ENCODE measurements at regions not wholly inside any gene's neighbourhood (a gene's known extent, or its start where the extent isn't known, plus 50 kb on each side); places are given as distances from the start of the nearest gene placed in this dataset.
"Not testable (repeated sequence)": the region's sequence is repeated elsewhere in the genome, so short reads cannot be mapped to it uniquely, and the experiment has no call there.

DNA sequence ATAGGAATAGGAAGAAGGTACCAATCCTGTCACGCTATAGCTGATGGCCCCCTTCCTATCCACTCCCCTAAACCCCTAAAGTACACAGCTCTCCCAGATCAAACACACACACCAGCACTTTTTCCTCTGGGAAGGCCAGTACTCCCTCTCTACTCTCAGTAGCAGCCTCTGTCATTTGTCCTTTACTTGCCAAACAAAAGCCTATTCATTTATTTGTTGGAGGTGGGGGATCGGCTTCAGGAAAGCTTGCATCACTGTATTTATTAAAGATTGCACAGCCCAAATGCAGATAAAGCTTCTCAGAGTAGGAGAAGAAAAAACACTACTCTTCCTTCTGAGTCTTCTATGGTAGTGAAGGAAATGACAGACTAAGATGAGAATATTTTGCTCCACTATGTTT is 429.7 kb upstream of the RASGRP1 start:
- DNase-seq: no peak

DNA sequence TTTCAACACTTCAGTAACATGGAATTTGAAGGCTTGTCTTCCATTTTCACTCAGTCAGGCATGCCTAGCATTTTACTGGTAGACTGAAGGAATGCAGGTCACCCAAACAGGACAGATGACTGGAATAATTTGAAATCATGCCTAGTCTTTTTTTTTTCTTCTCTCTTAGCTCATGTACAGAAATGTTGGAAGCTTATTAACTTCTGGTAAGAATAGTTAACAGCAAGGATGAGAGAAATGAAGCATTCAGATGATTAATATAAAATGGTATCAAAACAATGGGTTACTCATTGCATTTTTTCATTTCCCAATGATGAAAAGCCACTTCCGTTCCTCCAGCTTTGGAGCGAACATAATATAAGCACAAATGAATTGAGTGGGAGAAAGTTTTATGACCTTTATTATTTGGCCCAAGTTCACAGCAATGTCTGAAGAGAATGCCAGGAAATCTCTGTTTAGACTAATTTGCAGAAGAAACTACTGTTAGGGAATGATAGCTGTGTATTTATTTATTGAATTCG is 431.6 kb upstream of the RASGRP1 start:
- DNase-seq: no peak

DNA sequence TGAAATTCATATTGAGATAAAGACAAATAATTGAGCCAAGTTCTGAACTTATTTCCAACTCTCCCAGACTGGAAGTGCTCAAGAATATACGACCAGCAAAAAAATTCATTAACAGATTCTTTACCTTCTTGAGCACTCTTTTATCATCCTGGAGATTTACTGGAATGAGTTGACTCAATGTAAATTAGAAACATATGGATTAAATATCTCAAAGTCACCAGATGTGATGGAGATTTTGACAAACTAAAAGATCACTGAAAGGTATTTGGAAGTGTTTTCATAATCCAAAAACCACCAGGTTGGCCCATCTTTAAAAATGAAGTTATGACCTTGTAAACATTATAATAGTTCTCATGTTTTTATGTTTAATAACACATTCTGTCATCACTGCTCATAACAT is 433.2 kb upstream of the RASGRP1 start:
- no peak for DNase-seq

DNA sequence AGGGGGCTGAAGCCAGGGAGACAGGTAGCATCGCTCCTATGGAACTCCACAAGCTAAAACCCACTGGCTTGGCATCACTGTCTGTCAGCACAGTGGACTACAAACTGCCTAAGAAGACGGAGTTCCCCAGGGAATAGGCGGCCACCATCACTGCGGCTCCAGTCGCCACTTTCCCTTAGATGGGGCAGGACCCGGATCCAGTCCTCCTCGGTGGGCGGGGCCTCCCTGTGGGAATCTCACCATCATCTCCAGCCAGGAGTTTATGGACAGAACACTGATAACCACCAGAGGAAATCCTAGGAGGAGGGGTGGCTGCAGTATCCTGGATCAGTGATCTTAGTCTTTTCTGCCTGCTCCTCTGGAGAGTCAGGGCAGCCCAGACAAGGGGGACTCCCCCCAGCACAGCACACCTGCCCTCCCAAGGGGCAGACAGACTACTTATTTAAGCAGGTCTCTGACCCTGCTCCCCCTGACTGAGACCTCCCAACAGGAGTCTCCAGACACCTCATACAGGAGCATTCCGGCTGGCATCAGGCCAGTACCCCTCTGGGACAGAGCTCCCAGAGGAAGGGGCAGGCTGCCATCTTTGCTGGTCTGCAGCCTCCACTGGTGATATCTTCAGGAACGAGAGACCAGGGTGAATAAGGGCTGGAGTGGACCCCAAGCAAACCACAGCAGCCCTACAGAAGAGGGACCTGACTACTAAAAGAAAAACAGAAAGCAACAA is 435.6 kb upstream of the RASGRP1 start:
- DNase-seq: no peak

DNA sequence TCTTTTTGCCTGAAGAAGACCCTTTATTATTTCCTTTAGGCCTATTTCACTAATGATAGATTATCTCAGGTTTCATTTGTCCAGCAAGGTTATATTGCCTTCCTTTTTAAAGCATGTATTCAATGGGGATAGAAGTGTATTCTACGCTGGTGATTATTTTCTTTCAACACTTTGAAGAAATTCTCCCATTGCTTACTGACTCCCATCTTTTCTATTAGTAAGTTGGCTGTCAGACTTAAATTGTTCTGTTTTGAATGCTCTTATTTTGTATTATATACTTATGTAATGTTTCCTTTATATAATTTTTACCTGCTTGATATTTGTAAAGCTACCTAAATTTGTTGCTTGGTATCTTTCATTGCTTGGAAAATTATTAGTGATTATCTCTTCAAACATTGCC is 445.1 kb upstream of the RASGRP1 start:
- no peak for DNase-seq

DNA sequence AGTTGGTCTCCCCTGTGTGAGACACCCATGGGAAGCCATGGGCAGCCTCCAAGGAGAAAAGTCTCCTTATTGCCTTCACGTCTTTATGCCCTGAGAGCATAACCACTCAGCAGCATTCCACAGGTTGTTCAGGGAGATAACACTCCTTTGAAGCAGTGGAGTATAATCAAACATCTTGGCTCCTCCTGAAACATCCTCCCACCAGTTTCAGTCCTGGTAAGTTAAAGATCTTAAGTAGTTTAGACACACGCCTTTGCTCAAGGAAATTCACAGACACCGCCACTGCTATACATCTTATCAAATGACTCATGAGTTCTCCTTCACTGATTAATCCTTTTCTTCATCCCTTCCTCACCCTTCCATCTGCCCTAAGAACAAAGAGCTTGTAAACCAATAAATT is 446.5 kb upstream of the RASGRP1 start:
- not testable (repeated sequence) for DNase-seq

DNA sequence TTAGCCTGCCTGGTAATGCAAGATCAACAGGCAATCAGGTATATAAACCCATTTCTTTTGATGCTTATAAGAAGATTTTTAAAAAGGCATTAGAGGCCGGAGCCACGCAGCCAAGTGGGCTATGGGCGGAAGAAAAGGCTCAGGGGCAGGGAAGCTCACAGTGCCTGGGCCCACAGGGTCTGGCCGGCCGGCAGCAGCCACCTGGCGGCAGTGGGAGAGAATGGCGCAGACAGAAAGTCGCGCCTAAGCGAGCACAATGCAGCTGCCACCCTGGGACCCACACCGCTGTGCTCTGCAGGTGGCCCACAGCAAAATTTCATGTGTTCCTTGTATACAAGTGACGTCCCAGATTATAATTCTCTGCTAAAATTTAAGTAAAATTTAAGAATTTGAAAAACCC is 448.6 kb upstream of the RASGRP1 start:
- DNase-seq: no peak

DNA sequence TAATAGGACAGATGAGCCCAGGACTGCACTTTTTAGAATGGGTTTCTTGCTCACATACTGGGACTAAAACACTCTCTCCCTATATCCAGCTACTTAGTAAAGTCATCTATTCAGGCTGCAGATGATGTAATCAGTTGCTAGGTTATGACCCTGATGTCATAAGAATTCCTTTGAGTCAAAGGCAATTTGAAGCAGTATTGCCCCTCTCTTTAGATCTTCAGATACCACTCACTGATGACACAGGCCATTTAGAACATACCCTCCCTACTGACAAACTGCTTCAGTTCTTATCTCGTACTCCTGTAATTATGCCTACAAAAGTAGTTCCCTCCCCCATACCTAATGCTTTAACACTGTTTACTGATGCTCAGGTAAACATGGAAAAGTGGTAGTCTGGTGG is 450.1 kb upstream of the RASGRP1 start:
- DNase-seq: no peak

DNA sequence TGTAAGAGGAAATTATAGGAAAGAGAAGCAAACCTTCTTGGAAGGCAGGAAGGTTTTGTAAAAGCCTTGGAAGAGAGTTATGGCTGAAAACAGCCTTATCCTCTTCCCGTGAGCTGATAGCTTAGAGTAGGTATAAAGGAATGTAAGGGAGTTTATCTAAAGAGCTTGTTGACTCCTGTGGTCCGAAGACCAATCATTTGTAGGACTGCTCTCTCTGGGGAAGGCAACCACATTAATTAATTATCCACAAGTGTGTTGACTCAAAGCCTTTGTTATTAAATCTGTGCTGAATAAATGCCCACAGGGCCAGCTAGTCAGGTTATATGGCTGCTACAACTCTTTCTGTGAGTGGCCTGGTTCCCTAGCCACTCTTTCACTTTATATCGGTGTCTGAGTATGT is 452.1 kb upstream of the RASGRP1 start:
- DNase-seq: no peak

DNA sequence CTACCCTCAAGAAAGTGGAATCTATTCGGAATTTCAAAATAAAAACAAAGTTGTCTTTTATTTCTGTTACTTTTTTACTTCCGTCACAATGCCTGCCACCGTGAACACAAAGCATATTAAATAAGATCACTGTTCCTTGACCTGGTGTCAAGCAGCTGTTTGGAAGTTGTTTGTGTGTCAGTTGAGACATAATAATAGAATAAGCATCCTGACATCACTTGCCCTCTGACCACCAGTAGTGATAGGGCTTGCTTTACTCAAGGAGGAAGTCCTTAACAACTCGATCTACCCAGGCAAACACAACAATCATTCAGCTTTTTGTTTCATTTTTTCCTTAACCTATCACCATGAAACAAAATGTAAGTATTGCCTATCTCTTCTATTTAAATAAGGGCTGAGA is 454.4 kb upstream of the RASGRP1 start:
- DNase-seq: no peak

DNA sequence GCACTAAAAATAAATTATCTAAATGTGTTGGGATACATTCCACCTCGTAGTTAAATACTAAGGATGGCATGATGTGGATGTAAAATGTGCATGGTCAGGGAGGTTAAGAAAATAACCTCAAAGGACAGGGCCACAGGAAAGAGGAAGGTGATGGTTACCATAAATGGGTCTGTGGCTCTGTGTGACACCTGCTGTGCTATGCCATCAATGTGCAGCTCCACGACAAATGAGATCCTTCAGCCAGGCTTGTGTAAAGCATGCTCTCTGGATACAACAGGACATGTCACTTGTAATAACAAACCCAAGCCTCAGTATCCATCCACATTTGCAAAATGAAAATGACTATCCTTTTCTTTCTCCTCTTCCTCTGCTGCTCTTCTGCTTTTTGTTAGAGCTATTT is 456.7 kb upstream of the RASGRP1 start:
- no peak for DNase-seq

DNA sequence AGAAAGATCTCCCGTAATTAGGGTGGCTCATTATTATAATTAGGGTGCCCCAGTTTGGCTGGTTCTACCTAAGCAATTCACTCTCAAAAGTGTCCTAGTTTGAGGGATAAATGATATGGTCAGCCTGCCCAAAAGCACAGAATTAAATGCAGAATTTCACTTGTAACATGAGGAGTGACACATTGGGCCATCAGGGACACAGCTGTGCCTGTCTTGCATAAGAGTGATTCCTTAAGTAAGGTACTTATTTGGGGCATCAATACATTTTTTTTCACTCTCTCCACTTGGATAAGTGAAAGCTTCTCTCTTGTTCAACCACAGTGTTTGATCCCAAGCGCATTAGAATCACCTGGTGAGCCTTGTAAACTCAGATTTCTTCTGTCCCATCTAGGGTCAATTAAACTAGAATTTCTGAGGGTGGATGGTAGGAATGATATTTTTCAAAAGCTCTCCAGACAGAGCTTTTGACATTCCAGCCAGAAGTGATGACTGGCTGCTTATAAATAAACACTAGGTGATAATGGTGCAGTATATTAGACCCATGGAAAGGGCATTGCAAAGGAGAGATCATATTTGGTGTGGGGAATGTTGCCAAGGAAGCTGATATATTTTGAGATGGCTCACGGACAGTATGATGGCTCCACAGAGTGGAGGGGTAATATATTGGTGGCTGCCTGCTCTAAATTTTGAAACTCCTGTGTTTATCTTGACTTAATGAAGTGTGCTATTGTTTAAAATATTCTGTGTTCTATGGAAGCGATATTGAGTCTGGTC is 458.1 kb upstream of the RASGRP1 start:
- DNase-seq: no peak

DNA sequence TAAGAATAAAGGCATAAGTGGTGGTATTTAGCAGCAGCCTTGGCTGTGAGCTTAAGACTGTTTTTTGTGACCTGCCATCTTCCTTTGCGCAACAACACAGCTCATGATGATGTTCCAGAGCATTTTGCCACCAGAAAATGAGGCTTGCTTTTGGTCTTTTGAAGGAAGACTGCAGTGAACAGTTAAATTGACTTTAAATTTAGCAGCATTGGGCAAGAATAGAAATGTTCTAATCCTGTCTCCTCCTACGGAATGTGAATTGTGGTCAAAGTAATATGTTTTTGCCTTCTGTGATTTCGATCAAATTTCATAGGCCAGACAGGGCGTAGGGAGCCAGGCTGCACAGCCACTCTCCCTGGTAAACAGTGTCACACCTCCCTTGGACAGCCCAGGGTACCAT is 460.7 kb upstream of the RASGRP1 start:
- DNase-seq: no peak

DNA sequence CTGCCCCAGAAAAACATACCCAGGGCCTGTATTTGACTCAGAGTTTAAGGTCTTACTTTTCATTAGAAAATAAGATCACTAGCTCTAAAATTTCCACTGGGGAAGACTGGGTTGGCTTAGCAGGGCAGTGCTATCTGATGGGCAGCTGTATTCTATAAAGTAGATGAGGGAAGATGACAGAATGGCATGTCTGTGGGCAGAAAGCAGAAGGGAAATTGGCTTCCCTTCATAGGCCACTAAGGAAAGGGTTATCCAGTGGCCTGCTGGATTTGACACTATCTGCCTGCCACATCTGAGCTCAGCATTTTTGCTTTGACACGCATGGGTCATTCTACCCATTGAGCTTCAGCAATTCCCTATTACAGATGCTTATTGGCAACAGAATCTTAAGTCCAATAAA is 461.3 kb upstream of the RASGRP1 start:
- DNase-seq: no peak

DNA sequence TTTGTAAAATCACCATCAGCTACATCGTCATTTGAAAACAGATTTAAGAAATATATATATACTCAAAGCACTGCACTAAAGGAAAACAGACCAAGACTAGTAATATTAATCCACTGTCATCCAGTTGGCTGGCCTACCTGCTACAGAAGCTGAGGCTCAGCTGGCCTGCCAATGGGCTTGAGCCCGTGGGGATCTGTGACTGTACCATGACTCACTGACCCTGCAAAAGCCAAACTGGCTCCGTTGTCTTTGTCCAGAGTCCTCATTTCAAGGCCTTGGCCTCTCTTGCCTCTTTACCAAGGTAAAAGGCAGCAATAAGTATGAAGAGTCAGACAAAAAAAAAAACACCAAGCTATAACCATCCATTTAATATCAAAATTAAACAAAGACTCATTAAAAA is 463.5 kb upstream of the RASGRP1 start:
- no peak for DNase-seq

DNA sequence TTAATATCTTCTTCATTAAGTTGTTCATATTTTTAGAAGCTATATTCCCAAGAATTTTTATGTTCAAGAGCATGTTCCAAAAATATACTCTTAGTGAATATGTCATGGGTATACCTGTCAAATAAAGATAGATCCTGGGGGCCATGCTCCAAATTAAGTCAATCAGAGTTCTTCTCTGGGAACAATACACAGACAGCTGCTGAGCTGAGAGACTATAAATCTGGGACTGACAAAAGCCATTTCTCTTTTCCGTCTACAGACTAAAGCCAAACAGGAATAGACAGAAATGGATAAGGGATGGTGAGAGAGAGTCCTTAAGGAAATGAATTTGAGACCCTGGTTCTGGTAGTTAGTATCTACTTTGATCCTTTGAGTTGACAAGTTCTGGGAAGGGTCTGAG is 465.1 kb upstream of the RASGRP1 start:
- no peak for DNase-seq

DNA sequence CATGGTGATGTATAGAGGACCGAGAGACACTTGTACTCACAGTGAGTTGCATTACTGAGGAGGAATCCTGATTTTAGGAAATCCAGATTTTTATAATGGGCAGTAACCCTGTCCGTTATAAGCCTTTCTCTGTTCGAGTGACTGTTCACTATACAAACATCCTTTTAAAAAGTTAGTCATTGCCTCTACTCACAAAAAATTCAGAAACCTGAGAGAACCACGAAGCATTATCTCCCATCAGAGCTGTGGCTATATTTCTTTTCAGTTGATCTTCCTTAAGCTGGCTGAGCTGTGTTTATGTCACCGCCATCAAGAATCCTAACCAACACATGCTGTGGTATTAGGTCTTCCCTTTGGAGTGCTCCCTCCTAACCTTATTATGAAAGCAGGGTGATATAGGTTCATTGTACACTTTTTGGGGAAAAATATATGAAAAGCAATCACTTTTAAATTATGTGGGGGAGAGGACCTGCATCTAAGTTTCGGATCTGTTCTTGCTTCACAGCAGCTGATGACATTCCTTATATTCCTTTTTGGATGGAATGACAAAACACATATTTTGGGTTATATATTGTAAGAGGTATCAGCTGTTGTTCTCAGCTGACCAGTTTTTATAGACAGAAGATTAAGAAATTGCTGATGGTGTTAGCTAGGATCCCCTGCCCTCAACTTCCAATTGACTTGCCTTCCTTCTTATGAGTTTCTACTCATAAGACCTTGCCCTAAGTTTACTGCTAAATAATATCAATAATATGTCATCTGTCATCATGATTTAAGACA is 465.9 kb upstream of the RASGRP1 start:
- no peak for DNase-seq

DNA sequence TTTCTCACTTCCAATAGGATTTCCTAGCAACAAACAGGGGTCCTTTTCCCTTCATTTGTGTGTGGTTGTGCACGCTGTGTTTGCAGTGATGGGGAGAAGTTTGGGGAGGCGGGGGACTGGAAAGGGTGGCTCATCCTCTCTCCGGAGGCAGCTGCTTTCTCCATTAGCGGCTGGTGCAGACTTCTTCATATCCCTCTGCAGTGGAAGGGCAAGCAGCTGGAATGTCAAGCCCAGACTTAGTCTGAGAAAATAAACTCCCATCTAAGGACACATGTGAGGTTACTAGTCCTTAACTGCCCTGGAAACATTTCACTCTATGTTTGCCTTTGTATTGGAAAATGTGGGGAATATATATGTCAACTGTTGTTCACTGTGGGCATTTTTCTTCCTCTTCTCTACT is 467.0 kb upstream of the RASGRP1 start:
- no peak for DNase-seq

DNA sequence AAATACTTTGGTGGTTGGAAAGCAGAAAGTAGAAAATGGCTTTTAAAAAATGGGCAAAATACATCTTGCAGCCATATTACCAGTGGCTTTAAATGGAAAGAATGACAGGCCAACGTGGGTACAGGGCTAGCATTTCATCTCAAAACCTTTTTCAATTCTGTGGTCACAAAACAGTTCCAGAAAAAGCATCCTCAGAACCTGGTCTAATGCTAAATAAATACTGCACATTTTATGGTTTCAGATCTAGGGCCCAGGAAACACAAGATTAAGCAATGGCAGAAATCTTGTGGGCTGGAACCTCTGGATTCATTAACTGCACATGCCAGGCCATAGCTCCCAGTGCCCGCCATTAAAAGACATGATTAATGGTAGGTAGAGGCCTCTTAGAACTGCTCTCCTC is 470.2 kb upstream of the RASGRP1 start:
- DNase-seq: no peak

DNA sequence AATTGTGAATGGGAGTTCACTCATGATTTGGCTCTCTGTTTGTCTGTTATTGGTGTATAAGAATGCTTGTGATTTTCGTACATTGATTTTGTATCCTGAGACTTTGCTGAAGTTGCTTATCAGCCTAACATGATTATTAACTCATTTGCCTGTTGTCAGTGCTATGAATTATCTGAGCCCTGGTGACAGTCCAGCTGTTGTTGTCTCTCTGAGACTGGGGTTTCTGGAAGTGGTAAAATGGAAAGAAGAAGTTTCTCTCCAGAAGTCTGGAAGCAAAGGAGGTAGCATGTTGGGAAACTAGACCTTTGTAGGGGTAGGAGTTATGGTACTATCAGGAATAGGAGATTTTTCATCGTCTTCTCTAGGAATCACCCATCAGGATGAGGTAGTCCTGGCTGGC is 473.0 kb upstream of the RASGRP1 start:
- DNase-seq: not testable (repeated sequence)

DNA sequence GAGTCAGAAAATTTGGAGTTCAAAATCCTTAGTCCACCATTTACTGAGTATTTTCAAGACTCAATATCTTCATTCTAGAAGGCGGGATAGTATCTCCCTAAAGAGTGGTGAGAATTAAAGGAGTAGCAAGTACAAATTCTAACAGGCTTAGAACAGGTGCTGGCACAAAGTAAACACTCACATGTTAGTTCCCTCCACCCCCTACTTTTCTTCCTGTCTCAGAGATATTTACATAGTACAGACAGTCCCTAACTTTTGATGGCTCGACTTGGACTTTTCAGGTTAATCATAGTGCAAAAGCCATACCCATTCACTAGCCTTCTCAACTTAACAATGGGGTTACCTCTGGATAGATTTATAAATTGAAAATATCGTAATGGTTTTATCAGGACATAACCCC is 476.2 kb upstream of the RASGRP1 start:
- no peak for DNase-seq

DNA sequence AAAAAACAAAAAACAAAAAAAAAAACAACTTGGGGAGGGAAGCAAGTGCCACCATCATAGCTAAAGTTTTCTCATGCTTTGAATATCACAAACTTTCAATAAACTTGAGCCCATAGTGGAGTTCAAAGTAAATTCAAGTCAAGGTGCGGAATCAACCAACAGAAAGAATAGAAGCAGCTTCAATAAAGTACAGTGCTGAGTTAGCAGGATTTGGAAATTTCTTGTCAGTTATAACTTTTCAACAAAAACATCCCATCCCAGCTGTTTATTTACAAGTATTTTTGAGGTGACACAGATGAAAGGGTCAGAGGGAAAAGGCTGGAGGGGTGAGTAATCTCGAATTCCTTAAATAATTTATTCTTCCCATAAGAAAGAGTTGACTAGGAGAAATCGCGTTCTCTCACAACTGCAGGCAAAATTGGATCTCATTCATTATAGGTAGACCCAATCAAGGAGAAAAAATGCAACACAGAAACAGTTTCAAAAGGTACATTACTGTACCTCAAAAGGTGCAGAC is 477.4 kb upstream of the RASGRP1 start:
- DNase-seq: no peak

DNA sequence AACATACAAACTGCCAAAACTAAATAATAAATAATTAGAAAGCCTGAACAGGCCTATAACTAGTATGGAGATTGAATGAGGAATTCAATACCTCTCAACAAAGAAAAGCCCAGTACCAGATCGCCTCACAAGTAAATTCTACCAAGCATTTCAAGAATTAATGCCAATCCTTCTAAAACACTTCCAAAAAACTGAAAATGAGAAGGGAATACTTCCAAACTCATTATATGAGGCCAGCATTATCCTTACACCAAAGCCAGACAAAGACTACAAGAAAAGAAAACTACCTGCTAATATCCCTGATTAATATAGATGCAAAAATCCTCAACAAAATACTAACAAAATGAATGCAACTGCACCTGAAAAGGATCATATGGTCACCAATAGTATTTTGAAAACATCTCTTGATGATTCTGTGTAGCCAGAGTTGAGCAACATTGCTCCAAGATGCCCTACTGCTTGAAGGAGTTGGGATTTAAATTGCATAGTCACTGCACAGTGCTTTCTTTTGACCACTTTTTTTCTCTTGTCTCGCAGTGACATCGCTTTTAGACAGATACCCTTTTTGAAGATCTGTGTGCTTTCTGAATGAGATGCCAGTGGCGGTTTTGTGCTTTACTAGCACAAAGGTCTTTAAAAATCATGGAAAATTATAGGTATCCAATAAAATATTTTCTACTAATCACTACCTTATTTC is 487.2 kb upstream of the RASGRP1 start:
- DNase-seq: no peak
